Lower leg skin (tissue), 4 donors: ENCODE measurements at regions not wholly inside any gene's neighbourhood (a gene's known extent, or its start where the extent isn't known, plus 50 kb on each side); places are given as distances from the start of the nearest gene placed in this dataset.

Source experiments
- DNase-seq, 2 donors: peaks; one replicate each; pipeline ENCODE4 v3.0.0-alpha.2; 2019; ENCODE audit warnings: low spot score in 2 of 2
- H3K4me3 ChIP-seq: fragments of 200-600 bp; sonication (generic); 2 replicates; pipeline ENCODE4 v1.5.1; 2017; ENCODE audit warnings: mild to moderate bottlenecking, low read depth; ENCODE audit not compliant: poor library complexity, severe bottlenecking
- POLR2A ChIP-seq, 2 donors: fragments of 450-650 bp; IDR thresholded peaks; one replicate each; pipeline ENCODE4 v1.6.1; 2016 to 2017; ENCODE audit warnings: antibody characterized with exemption in 2 of 2, mild to moderate bottlenecking in 1 of 2, moderate library complexity in 1 of 2
- WGBS, 2 donors: methylation state at CpG; one replicate each; pipeline ENCODE4 v1.1.5; 2018; 5-methylcytosine and 5-hydroxymethylcytosine counted together
- intact Hi-C: fragments of 100-400 bp; cut with DNase I; formaldehyde crosslinking; loops from one replicate; pipeline ENCODE4 v1.15.0; 2023; ENCODE audit warnings: low total_unique reads
- TF ChIP-seq, protein P1 (sequence below), 3 donors: fragments of 450-650 bp; IDR thresholded peaks; one replicate each; pipeline ENCODE4 v1.5.1; 2016; ENCODE audit warnings: antibody characterized with exemption in 3 of 3, mild to moderate bottlenecking in 3 of 3, moderate library complexity in 2 of 3

DNA sequence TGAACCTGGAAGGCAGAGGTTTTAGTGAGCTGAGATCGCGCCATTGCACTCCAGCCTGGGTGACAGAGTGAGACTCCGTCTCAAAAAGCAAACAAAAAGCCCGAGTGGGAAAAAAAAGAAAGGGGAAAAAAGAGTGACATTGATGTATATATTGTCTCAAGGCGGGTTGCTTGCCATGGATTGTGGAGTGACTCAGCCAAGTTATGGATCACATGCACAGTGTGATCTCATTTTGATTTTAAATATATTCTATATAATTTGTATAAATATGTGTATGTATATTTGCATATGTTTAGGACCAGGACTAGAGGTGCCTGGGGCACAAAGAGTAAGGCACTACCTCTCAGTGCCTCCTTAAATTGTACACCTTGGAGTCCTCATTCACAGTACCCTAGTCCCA, 116.2 kb upstream of the RASSF8 start:
- no peak overlapping the region for H3K4me3 ChIP-seq
- TF ChIP-seq, protein P1, sequence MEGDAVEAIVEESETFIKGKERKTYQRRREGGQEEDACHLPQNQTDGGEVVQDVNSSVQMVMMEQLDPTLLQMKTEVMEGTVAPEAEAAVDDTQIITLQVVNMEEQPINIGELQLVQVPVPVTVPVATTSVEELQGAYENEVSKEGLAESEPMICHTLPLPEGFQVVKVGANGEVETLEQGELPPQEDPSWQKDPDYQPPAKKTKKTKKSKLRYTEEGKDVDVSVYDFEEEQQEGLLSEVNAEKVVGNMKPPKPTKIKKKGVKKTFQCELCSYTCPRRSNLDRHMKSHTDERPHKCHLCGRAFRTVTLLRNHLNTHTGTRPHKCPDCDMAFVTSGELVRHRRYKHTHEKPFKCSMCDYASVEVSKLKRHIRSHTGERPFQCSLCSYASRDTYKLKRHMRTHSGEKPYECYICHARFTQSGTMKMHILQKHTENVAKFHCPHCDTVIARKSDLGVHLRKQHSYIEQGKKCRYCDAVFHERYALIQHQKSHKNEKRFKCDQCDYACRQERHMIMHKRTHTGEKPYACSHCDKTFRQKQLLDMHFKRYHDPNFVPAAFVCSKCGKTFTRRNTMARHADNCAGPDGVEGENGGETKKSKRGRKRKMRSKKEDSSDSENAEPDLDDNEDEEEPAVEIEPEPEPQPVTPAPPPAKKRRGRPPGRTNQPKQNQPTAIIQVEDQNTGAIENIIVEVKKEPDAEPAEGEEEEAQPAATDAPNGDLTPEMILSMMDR (IDR thresholded peaks at IDR 0.05) = no peak
- TF ChIP-seq POLR2A (IDR thresholded peaks at IDR 0.05) = no peak
- WGBS, 2 donors = 93% methylated on average over 5 of the region's 5 CpGs
- intact Hi-C loops = no loop called here
- no peak for DNase-seq

- TF ChIP-seq POLR2A (IDR thresholded peaks at IDR 0.05) = no peak
- TF ChIP-seq, protein P1 (IDR thresholded peaks at IDR 0.05) = no peak
- WGBS, 2 donors = 63 to 66% methylated on average over 2 of the region's 2 CpGs
Measured at GRCh38 chr12:25843976-25844375, 114.5 kb upstream of the RASSF8 start.

DNA sequence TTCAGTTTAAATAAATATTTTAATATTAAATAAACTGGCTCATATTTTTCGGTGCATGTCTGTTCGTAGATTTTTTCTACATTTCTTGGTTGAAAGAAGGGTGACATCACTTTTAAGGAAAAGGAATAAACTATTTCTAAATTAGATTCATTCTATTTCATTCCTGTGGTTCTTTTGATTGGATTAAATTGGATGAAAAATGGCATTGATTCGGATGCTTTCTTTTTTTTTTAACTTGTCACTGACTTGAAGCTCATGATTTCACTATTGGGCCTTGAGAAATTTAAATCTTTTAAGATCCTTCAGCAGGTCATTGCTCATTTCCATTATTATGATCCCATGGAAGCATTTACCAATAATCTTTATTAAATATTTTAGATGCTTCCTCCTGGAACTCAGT, 113.1 kb upstream of the RASSF8 start:
- no peak overlapping the region for H3K4me3 ChIP-seq
- intact Hi-C loops = no loop called here
- TF ChIP-seq, protein P1 (IDR thresholded peaks at IDR 0.05) = no peak
- no peak for TF ChIP-seq POLR2A (IDR thresholded peaks at IDR 0.05)
- DNase-seq = no peak
- 72 to 76% methylated on average over 3 of the region's 3 CpGs for WGBS, 2 donors

More at GRCh38 chr12:25843976-25844375, 114.5 kb upstream of the RASSF8 start:
- no peak for DNase-seq
- H3K4me3 ChIP-seq = no peak overlapping the region
- intact Hi-C loops = no loop called here

DNA sequence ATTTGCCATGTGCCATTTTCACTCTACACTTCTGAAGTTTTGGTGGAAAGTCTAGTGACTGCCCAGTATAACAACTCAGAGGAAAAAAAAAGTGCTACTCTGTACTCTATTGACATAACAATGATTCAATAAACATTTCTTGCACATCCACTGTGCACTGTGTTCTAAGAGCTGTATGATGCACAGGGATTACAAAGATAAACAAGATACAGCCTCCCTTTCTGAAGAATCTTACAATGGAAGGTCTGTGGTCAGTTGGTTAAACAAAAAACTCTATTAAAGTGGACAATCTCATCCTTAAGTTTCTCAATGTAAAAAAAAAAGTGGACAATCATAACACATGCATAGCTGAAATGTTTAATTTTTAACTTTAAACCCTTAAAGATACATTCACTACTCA, 105.7 kb upstream of the RASSF8 start:
- H3K4me3 ChIP-seq = no peak overlapping the region
- no peak for DNase-seq
- intact Hi-C loops = no loop called here
- TF ChIP-seq POLR2A (IDR thresholded peaks at IDR 0.05) = no peak
- TF ChIP-seq, protein P1 (IDR thresholded peaks at IDR 0.05) = no peak

DNA sequence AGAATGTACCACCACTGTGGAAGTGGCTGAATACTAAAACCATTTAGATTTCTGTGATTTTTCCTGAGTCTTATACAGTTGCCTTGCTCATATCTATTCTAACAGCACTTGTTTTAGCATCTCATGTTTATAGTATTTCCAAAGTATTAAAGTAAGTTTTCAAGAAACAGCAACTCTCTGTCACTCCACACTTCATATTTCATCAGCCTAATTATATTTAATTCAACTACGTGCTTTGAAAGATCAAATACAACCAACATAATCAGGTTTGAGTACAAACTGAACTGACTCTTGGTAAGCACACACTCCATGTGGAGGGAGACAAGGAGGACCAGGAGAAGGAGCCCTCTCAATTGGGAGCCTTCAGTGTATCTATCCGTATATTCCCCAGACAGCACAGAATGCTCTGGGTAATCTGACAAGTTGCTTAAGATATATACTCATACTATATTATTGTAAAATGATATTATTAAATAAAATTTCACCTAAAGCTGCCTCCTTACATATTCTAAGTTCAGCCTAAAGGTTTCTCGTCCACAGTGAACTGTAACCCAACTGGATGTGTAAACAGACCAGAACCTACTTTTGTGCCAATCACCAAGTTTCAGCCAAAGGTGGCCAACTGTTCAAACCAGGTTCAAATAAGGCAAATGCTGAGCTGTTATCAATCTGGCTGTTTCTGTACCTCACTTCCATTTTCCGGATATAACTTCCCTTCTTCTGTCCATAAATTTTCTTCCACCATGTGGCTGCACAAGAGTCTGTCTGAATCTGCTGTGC, 105.0 kb upstream of the RASSF8 start:
- 84 to 88% methylated on average over 4 of the region's 4 CpGs for WGBS, 2 donors
- TF ChIP-seq POLR2A (IDR thresholded peaks at IDR 0.05) = no peak
- TF ChIP-seq, protein P1 (IDR thresholded peaks at IDR 0.05) = no peak
- DNase-seq = no peak
- no peak overlapping the region for H3K4me3 ChIP-seq
- intact Hi-C loops = no loop called here

DNA sequence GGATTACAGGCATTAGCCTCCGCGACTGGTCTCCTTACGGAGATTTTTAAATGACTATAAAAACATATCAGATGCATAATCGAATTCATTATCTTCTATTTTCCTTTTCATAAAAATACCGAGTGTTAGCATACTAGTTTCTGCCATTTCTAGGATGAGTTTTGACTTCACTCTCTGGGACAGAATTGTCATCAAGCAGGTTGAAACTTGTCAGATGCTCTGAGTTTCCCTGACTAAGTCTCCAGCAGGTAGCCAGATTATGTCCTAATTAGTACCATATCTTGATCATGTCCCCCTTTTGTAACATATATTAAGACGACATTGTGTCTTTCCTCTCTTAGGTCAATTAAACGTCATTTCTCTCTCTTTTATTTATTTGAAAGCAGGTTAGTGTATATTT, 103.5 kb upstream of the RASSF8 start:
- no peak for DNase-seq
- 66 to 72% methylated on average over 7 of the region's 7 CpGs for WGBS, 2 donors
- TF ChIP-seq POLR2A (IDR thresholded peaks at IDR 0.05) = no peak
- TF ChIP-seq, protein P1 (IDR thresholded peaks at IDR 0.05) = no peak
- no peak overlapping the region for H3K4me3 ChIP-seq
- intact Hi-C loops = no loop called here
